HCT116 (cell line): ENCODE measurements at regions not wholly inside any gene's neighbourhood (a gene's known extent, or its start where the extent isn't known, plus 50 kb on each side); places are given as distances from the start of the nearest gene placed in this dataset.
A peak's percentile ranks its signal among the peaks of the same experiment; 100 is the strongest.

Experiments
- ATAC-seq: fragments of 200-7000 bp; cut with Tn5 transposase; 2 replicates; pipeline ENCODE4 v1.9.1; 2020; ENCODE audit warnings: mild to moderate bottlenecking, moderate library complexity
- BruUV-seq: library from RNA; stranded (reverse); fragments of 400-500 nt; replicated peaks from 2 replicates; lab custom pipeline; 2021; lab: Mats Ljungman, UMichigan
- CTCF ChIA-PET: fragments of 300-600 bp; sonication (Branson Sonifier 250); formaldehyde crosslinking; loops from one replicate; lab custom pipeline; 2021; ENCODE audit warnings: antibody characterized with exemption; lab: Charles Lee
- POLR2A ChIA-PET: fragments of 300-600, 350-600 bp; sonication (Branson Sonifier 250); formaldehyde crosslinking; loops from one replicate; lab custom pipeline; 2021; ENCODE audit warnings: antibody characterized with exemption; lab: Charles Lee
- RAD21 ChIA-PET, 2 experiments: fragments of 300-600 bp; sonication (Branson Sonifier 250); formaldehyde crosslinking; loops; one replicate each; lab custom pipeline; 2023; ENCODE audit warnings: low total read pairs in 2 of 2; ENCODE audit not compliant: uncharacterized antibody in 2 of 2, unreplicated experiment in 2 of 2, low non-redundant PET in 1 of 2; lab: Charles Lee
- DNase-seq: peaks from one replicate; pipeline ENCODE4 v3.0.0-alpha.2; 2010; ENCODE audit warnings: low read depth, low spot score
- H2AFZ ChIP-seq: fragments of 200-600 bp; shearing (Covaris generic), sonication (generic); 2 replicates; pipeline ENCODE4 v1.6.1; 2017; ENCODE audit warnings: low read depth, mixed run types, mixed read lengths, antibody characterized with exemption, low read length; ENCODE audit not compliant: poor library complexity, severe bottlenecking
- H3K27ac ChIP-seq: 2 replicates; pipeline ENCODE4 v1.5.1; 2012; ENCODE audit warnings: low read depth, low read length
- H3K27me3 ChIP-seq: fragments of 200-600 bp; sonication (generic); 2 replicates; pipeline ENCODE4 v1.6.1; 2016; ENCODE audit warnings: mixed run types, low read length, mixed read lengths; ENCODE audit not compliant: insufficient read depth
- H3K36me3 ChIP-seq, 2 experiments: fragments of 200-500 bp in 1 of 2; fragments of 200-600 bp in 1 of 2; sonication (Bioruptor generic) in 1 of 2; sonication (generic) in 1 of 2; 2 replicates each; pipeline versions ENCODE4 v1.5.1 to v1.6.1; 2014 to 2016; ENCODE audit warnings: low read length in 2 of 2, inconsistent platforms in 1 of 2, mixed read lengths in 1 of 2, mixed run types in 1 of 2; ENCODE audit not compliant: insufficient read depth in 2 of 2, control insufficient read depth in 1 of 2
- H3K4me1 ChIP-seq, 2 experiments: fragments of 200-600 bp in 1 of 2; sonication (generic) in 1 of 2; 2 replicates each; pipeline versions ENCODE4 v1.5.1 to v1.6.1; 2012 to 2017; ENCODE audit warnings: low read length in 2 of 2, inconsistent platforms in 1 of 2, mild to moderate bottlenecking in 1 of 2, mixed read lengths in 1 of 2, mixed run types in 1 of 2, moderate library complexity in 1 of 2; ENCODE audit not compliant: insufficient read depth in 2 of 2, control insufficient read depth in 1 of 2
- H3K4me2 ChIP-seq: fragments of 200-600 bp; sonication (generic); 2 replicates; pipeline ENCODE4 v1.6.1; 2017; ENCODE audit warnings: mixed run types, low read length, mixed read lengths
- H3K4me3 ChIP-seq, 2 experiments: fragments of 200-600 bp in 1 of 2; sonication (generic) in 1 of 2; replicated peaks in 1 of 2; 2 replicates each; pipeline ENCODE4 v1.5.1; 2011 to 2016; ENCODE audit warnings: low read length in 2 of 2, control low read depth in 1 of 2, low read depth in 1 of 2, mild to moderate bottlenecking in 1 of 2, mixed read lengths in 1 of 2, mixed run types in 1 of 2
- H3K79me2 ChIP-seq: fragments of 200-600 bp; sonication (generic); 2 replicates; pipeline ENCODE4 v1.6.1; 2017; ENCODE audit warnings: mild to moderate bottlenecking, mixed run types, low read length, moderate library complexity, mixed read lengths; ENCODE audit not compliant: insufficient read depth
- H3K9ac ChIP-seq: fragments of 200-600 bp; sonication (generic); 2 replicates; pipeline ENCODE4 v1.6.1; 2016; ENCODE audit warnings: low read length, mixed read lengths
- H3K9me2 ChIP-seq: fragments of 200-600 bp; sonication (generic), shearing (Covaris generic); 2 replicates; pipeline ENCODE4 v1.6.1; 2017; ENCODE audit warnings: mixed run types, mild to moderate bottlenecking, moderate library complexity; ENCODE audit not compliant: insufficient read depth
- H3K9me3 ChIP-seq, 2 experiments: fragments of 200-500 bp in 1 of 2; fragments of 200-600 bp in 1 of 2; sonication (Bioruptor generic) in 1 of 2; sonication (generic) in 1 of 2; 2 replicates each; pipeline ENCODE4 v1.6.1; 2014 to 2017; ENCODE audit warnings: low read length in 2 of 2, mixed read lengths in 2 of 2, inconsistent platforms in 1 of 2, low read depth in 1 of 2, mild to moderate bottlenecking in 1 of 2, mixed run types in 1 of 2, moderate library complexity in 1 of 2; ENCODE audit not compliant: control insufficient read depth in 1 of 2, insufficient read depth in 1 of 2
- H4K20me1 ChIP-seq: fragments of 200-600 bp; sonication (generic), shearing (Covaris generic); 2 replicates; pipeline ENCODE4 v1.6.1; 2017; ENCODE audit warnings: mixed run types, mild to moderate bottlenecking, moderate library complexity; ENCODE audit not compliant: insufficient read depth
- EZH2 ChIP-seq: fragments of 200-600 bp; sonication (generic); IDR thresholded peaks from 2 replicates; pipeline ENCODE4 v1.6.1; 2017; ENCODE audit warnings: antibody characterized with exemption, mixed run types
- RAD21 ChIP-seq: IDR thresholded peaks from 2 replicates; pipeline ENCODE4 v1.6.1; 2012; ENCODE audit warnings: low read depth, mild to moderate bottlenecking
- REST ChIP-seq: IDR thresholded peaks from 2 replicates; pipeline ENCODE4 v1.6.1; 2012; ENCODE audit warnings: low read depth
- SIN3A ChIP-seq: IDR thresholded peaks from 2 replicates; pipeline ENCODE4 v1.6.1; 2012; ENCODE audit warnings: low read depth
- SRF ChIP-seq: IDR thresholded peaks from 2 replicates; pipeline ENCODE4 v1.6.1; 2012; ENCODE audit warnings: low read depth
- TCF7L2 ChIP-seq: IDR thresholded peaks from 2 replicates; pipeline ENCODE4 v1.7.0; 2011; ENCODE audit warnings: borderline replicate concordance, inconsistent platforms; ENCODE audit not compliant: insufficient read depth, insufficient read length; ENCODE audit errors: extremely low read depth
- YY1 ChIP-seq: IDR thresholded peaks from 2 replicates; pipeline ENCODE4 v1.6.1; 2011; ENCODE audit warnings: low read length, low read depth, moderate library complexity, mild to moderate bottlenecking; ENCODE audit not compliant: insufficient replicate concordance; ENCODE audit errors: extremely low read depth
- ZFX ChIP-seq: fragments of 450-650 bp; IDR thresholded peaks from 2 replicates; pipeline ENCODE4 v1.6.1; 2017
- ZNF274 ChIP-seq: fragments of 200-500 bp; sonication (Bioruptor generic); IDR thresholded peaks from 2 replicates; pipeline ENCODE4 v1.6.1; 2014; ENCODE audit warnings: mild to moderate bottlenecking, low read depth, low read length, inconsistent platforms
- intact Hi-C: fragments of 100-400 bp; cut with micrococcal nuclease; formaldehyde crosslinking; loops from 2 replicates; pipeline ENCODE4 v1.10.0; 2022
- TF ChIP-seq, protein P1 (sequence below): IDR thresholded peaks from 2 replicates; pipeline ENCODE4 v1.6.1; 2012
- TF ChIP-seq, protein P2 (sequence below): IDR thresholded peaks from 2 replicates; pipeline ENCODE4 v1.6.1; 2012

- POLR2A ChIA-PET = no interaction called here
- H3K9me2 ChIP-seq = no peaks in the 10 kb centered on the region
- H3K4me2 ChIP-seq = no peak overlapping the region
- H3K36me3 ChIP-seq = no peaks in the 10 kb centered on the region
- DNase-seq = no peak
- intact Hi-C loops = loop anchor here (10.0 kb wide), 2 partner anchors 369 to 419 kb away; no protein-coding TSS in a partner anchor
- peaks cover 0 to 5% of the 10 kb centered on the region in 2 experiments; a peak in 1 of 4 replicates for H3K9me3 ChIP-seq
- H4K20me1 ChIP-seq = no peaks in the 10 kb centered on the region
- H3K4me1 ChIP-seq = no peaks in the 10 kb centered on the region
- TF ChIP-seq REST (no peak), SIN3A (no peak)
- RAD21 ChIA-PET = no interaction called here
- no peak overlapping the region for H2AFZ ChIP-seq
- CTCF ChIA-PET = no interaction called here
- H3K4me3 ChIP-seq = no peak overlapping the region
- no peak overlapping the region for H3K9ac ChIP-seq
- no peaks in the 10 kb centered on the region for H3K27me3 ChIP-seq
- no peak for ATAC-seq
- no peak overlapping the region for H3K27ac ChIP-seq
- no peaks in the 10 kb centered on the region for H3K79me2 ChIP-seq
- no TSS peak for BruUV-seq
These were observed 133.2 kb upstream of the KCNJ15 start for GRCh38 chr21:38123626-38124025.

GRCh38 chr21:38126666-38127303, 130.0 kb upstream of the KCNJ15 start:
- no peaks in the 10 kb centered on the region for H3K79me2 ChIP-seq
- H3K27ac ChIP-seq = no peak overlapping the region
- RAD21 ChIA-PET = no interaction called here
- no peak overlapping the region for H2AFZ ChIP-seq
- H3K9me3 ChIP-seq = peaks cover 0 to 5% of the 10 kb centered on the region in 2 experiments; a peak in 1 of 4 replicates
- DNase-seq = peak; percentile 1
- H3K9ac ChIP-seq = no peak overlapping the region
- POLR2A ChIA-PET = no interaction called here
- no peak overlapping the region for H3K4me2 ChIP-seq
- no peaks in the 10 kb centered on the region for H4K20me1 ChIP-seq
- intact Hi-C loops = loop anchor here (10.0 kb wide), 2 partner anchors 372 to 422 kb away; no protein-coding TSS in a partner anchor
- no peak overlapping the region for H3K4me3 ChIP-seq
- CTCF ChIA-PET = interaction anchor here (0.5 to 2.5 kb wide), 8 partner anchors 12 to 960 kb away, joined by 3 to 18 read pairs (median 4); no protein-coding TSS in a partner anchor
- H3K4me1 ChIP-seq = no peaks in the 10 kb centered on the region
- BruUV-seq = no TSS peak
- no peaks in the 10 kb centered on the region for H3K9me2 ChIP-seq
- no peaks in the 10 kb centered on the region for H3K27me3 ChIP-seq
- H3K36me3 ChIP-seq = no peaks in the 10 kb centered on the region
- peak; percentile 77 for ATAC-seq
- TF ChIP-seq TCF7L2 (no peak), RAD21 (peak; percentile 26; the same call in 1 of the 2 replicates), ZFX (no peak), ZNF274 (no peak), EZH2 (no peak), YY1 (no peak), SRF (no peak), REST (no peak)
- TF ChIP-seq, protein P1, sequence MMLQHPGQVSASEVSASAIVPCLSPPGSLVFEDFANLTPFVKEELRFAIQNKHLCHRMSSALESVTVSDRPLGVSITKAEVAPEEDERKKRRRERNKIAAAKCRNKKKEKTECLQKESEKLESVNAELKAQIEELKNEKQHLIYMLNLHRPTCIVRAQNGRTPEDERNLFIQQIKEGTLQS = no peak
- TF ChIP-seq, protein P2, sequence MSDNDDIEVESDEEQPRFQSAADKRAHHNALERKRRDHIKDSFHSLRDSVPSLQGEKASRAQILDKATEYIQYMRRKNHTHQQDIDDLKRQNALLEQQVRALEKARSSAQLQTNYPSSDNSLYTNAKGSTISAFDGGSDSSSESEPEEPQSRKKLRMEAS = no peak
